ENCODE measurements at regions not wholly inside any gene's neighbourhood (a gene's known extent, or its start where the extent isn't known, plus 50 kb on each side); places are given as distances from the start of the nearest gene placed in this dataset.
"Not testable (repeated sequence)": the region's sequence is repeated elsewhere in the genome, so short reads cannot be mapped to it uniquely, and the experiment has no call there.

DNA sequence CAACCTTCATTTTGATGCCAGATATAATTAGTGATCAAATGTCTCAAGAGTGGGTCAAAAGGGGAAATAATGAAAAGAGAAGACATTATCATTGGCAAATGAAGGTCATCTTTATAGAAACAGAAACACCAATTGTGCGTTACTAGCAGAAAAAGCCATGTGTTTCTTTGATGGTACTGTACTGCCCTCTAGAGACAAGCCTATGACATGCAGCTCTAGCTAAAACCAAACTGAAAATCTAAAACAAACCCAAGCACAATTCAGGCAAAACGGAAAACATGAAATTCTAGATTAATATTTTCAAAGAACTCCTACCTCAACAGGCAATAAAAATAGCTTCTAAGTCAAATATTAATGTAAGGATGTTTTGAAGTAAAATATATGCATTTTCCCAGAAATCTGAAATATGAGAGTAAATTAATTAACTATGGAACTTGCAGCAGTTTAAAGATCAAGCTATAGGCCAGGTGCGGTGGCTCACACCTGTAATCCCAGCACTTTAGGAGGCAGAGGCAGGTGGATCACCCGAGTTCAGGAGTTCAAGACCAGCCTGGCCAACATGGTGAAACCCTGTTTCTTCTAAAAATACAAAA, 115.4 kb downstream of the KLHL28 start:
- Histone ChIP-seq H3K9me3 (ENCODE audit: low read depth, low read length, poor library complexity, severe bottlenecking) (no peaks in the 10 kb centered on the region), H3K4me3 (ENCODE audit: low read depth, low read length, poor library complexity, severe bottlenecking) (no peak overlapping the region), H3K27me3 (replicated peaks; ENCODE audit: insufficient read depth, low read depth, low read length, poor library complexity) (no peaks in the 10 kb centered on the region), H3K36me3 (ENCODE audit: insufficient read depth, low read length, poor library complexity, severe bottlenecking) (no peaks in the 10 kb centered on the region), H3K4me1 (ENCODE audit: insufficient read depth, low read length, poor library complexity, severe bottlenecking) (no peaks in the 10 kb centered on the region), H3K27ac (ENCODE audit: low read depth, low read length, poor library complexity, severe bottlenecking) (no peak overlapping the region)
- ChIA-PET POLR2A (ENCODE audit: low non-redundant PET) (no interaction called here), CTCF (interaction anchor here (1.8 kb wide), 1 partner anchor 43 kb away, joined by 5 read pairs; no protein-coding TSS in a partner anchor)
- peak; percentile 71 for DNase-seq (ENCODE audit: low spot score)
- no TSS peak for BruUV-seq (replicated peaks)
- TF ChIP-seq, protein P1, sequence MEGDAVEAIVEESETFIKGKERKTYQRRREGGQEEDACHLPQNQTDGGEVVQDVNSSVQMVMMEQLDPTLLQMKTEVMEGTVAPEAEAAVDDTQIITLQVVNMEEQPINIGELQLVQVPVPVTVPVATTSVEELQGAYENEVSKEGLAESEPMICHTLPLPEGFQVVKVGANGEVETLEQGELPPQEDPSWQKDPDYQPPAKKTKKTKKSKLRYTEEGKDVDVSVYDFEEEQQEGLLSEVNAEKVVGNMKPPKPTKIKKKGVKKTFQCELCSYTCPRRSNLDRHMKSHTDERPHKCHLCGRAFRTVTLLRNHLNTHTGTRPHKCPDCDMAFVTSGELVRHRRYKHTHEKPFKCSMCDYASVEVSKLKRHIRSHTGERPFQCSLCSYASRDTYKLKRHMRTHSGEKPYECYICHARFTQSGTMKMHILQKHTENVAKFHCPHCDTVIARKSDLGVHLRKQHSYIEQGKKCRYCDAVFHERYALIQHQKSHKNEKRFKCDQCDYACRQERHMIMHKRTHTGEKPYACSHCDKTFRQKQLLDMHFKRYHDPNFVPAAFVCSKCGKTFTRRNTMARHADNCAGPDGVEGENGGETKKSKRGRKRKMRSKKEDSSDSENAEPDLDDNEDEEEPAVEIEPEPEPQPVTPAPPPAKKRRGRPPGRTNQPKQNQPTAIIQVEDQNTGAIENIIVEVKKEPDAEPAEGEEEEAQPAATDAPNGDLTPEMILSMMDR (conservative IDR thresholded peaks at IDR 0.05; ENCODE audit: low read depth, low read length): peak; percentile 92
- no peak for TF ChIP-seq EZH2 (IDR thresholded peaks at IDR 0.05; ENCODE audit: borderline replicate concordance, low read depth, low read length, poor library complexity, severe bottlenecking)
- intact Hi-C loops (cut with micrococcal nuclease; ENCODE audit: unreplicated experiment): no loop called here

DNA sequence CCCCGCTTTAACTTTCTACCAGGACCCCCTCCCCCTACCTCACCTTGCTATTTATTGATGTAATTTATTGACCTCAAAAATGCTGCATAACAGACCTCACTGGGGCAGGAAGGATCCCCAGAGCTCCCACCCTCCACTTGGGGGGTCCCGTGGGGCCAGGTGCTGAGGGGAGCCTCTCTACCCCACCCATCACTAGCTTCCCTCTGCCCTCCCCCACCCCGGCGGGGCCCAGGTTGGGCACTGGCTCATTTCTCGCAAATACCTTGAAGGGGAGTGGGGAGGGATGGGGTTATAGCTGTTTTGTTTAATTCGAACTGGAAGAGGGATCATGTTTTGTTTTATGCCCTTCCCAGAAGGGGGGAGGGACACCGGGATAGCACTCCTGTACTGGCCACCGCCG, 125.8 kb downstream of the KLHL28 start:
- H3K27me3 ChIP-seq (replicated peaks; ENCODE audit: insufficient read depth, low read depth, low read length, poor library complexity); BruUV-seq (replicated peaks); POLR2A ChIA-PET (ENCODE audit: low non-redundant PET); intact Hi-C loops (cut with micrococcal nuclease; ENCODE audit: unreplicated experiment); H3K4me3 ChIP-seq (ENCODE audit: low read depth, low read length, poor library complexity, severe bottlenecking); H3K9me3 ChIP-seq (ENCODE audit: low read depth, low read length, poor library complexity, severe bottlenecking); H3K36me3 ChIP-seq (ENCODE audit: insufficient read depth, low read length, poor library complexity, severe bottlenecking); H3K4me1 ChIP-seq (ENCODE audit: insufficient read depth, low read length, poor library complexity, severe bottlenecking); CTCF ChIA-PET; H3K27ac ChIP-seq (ENCODE audit: low read depth, low read length, poor library complexity, severe bottlenecking); DNase-seq (ENCODE audit: low spot score): not testable (repeated sequence)

DNA sequence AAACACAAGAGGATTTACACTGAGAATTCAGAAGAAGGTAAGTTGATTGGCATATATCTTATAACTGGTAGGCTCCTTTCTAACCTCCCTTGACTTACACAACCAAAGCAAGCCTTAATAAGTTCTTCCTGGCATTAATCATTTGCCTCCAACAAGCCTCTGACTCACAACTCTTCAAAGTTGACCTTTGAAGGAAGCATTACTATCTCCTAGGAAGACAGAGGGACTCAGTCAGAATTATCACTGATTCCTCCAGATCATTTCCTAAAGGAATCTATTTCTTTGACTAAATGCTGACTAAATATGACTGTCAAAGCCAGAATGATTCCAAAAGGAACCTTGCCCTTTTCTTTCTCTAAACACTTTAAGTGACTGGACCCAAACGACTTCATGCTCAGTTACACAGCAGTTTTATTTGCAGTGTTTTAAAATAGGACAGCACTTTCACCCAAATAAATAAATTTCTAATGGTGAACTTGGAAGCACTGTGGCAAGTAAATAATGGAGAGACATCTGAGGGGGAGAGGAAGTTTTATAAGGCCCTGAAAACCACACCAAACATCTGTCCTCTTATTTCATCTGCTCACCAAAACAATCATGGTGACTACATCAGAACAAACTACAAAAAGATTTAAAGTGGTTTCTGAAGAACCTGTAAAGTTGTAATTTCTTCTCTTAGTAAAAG, 128.2 kb downstream of the KLHL28 start:
- no peak overlapping the region for H3K4me3 ChIP-seq (ENCODE audit: low read depth, low read length, poor library complexity, severe bottlenecking)
- H3K27me3 ChIP-seq (replicated peaks; ENCODE audit: insufficient read depth, low read depth, low read length, poor library complexity): no peaks in the 10 kb centered on the region
- H3K36me3 ChIP-seq (ENCODE audit: insufficient read depth, low read length, poor library complexity, severe bottlenecking): no peaks in the 10 kb centered on the region
- TF ChIP-seq, protein P1 (conservative IDR thresholded peaks at IDR 0.05; ENCODE audit: low read depth, low read length): no peak
- no peak for TF ChIP-seq EZH2 (IDR thresholded peaks at IDR 0.05; ENCODE audit: borderline replicate concordance, low read depth, low read length, poor library complexity, severe bottlenecking)
- ChIA-PET CTCF (no interaction called here), POLR2A (ENCODE audit: low non-redundant PET) (interaction anchor here (0.6 kb wide), 1 partner anchor 186 kb away, joined by 3 read pairs; no protein-coding TSS in a partner anchor)
- peak; percentile 36 for DNase-seq (ENCODE audit: low spot score)
- no peak overlapping the region for H3K27ac ChIP-seq (ENCODE audit: low read depth, low read length, poor library complexity, severe bottlenecking)
- H3K4me1 ChIP-seq (ENCODE audit: insufficient read depth, low read length, poor library complexity, severe bottlenecking): no peaks in the 10 kb centered on the region
- no TSS peak for BruUV-seq (replicated peaks)
- intact Hi-C loops (cut with micrococcal nuclease; ENCODE audit: unreplicated experiment): no loop called here
- no peaks in the 10 kb centered on the region for H3K9me3 ChIP-seq (ENCODE audit: low read depth, low read length, poor library complexity, severe bottlenecking)

DNA sequence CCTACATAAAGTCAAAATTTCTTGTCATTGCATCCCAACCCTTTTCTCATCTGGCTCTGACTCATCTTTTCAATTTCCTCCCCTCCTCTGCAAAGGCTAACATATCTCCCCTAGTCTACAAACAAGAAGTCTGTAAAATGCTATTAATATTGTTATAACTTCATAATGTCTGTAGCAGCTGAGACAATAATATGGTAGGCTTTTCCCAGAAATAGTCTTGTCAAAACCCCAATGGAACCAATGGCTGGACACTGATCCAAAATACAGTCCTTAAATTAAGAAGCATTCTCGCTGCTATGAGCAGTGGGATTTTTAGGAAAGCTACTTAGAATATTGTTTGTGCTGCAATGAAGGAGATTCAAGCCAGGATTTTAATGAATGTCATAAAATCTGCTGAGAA, 131.4 kb downstream of the KLHL28 start:
- intact Hi-C loops (cut with micrococcal nuclease; ENCODE audit: unreplicated experiment): no loop called here
- no peak for DNase-seq (ENCODE audit: low spot score)
- Histone ChIP-seq H3K27me3 (replicated peaks; ENCODE audit: insufficient read depth, low read depth, low read length, poor library complexity) (no peaks in the 10 kb centered on the region), H3K4me3 (ENCODE audit: low read depth, low read length, poor library complexity, severe bottlenecking) (no peak overlapping the region), H3K4me1 (ENCODE audit: insufficient read depth, low read length, poor library complexity, severe bottlenecking) (no peaks in the 10 kb centered on the region), H3K9me3 (ENCODE audit: low read depth, low read length, poor library complexity, severe bottlenecking) (no peaks in the 10 kb centered on the region), H3K36me3 (ENCODE audit: insufficient read depth, low read length, poor library complexity, severe bottlenecking) (no peaks in the 10 kb centered on the region), H3K27ac (ENCODE audit: low read depth, low read length, poor library complexity, severe bottlenecking) (no peak overlapping the region)
- ChIA-PET CTCF (no interaction called here), POLR2A (ENCODE audit: low non-redundant PET) (no interaction called here)
- TF ChIP-seq, protein P1 (conservative IDR thresholded peaks at IDR 0.05; ENCODE audit: low read depth, low read length): no peak
- TF ChIP-seq EZH2 (IDR thresholded peaks at IDR 0.05; ENCODE audit: borderline replicate concordance, low read depth, low read length, poor library complexity, severe bottlenecking): no peak
- BruUV-seq (replicated peaks): no TSS peak
